ENCODE measurements at regions not wholly inside any gene's neighbourhood (a gene's known extent, or its start where the extent isn't known, plus 50 kb on each side); places are given as distances from the start of the nearest gene placed in this dataset.

DNA sequence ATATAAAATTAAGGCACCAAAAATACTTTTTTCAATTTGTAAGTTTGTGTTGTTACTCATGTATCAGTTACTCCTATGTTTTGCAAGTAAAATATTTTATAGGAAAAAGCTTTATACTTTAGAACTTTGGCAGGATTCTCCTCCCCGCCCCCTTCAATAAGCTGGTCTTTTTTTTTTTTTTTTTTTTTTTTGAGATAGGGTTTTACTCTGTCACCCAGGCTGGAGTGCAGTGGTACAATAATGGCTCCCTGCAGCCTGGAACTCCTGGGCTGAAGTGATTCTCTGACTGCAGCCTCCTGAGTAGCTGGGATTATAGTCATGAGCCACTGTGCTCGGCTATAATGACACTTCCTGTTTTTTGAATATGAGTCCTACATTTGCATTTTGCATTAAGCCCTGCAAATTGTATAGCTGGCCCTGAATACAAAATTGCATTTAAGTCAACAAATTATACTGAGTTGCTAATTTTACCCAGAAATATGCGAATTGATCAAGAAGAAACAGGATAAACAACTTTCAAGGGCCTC is 192.9 kb downstream of the PIK3R1 start:
- DNase-seq = peak; percentile 14

GRCh38 chr5:68409259-68409658 is 193.7 kb downstream of the PIK3R1 start:
- intact Hi-C loops (cut with micrococcal nuclease) = no loop called here
- H3K9me3 Mint-ChIP-seq (ENCODE audit: insufficient read depth) = no peaks in the 10 kb centered on the region
- H3K27me3 Mint-ChIP-seq = no peaks in the 10 kb centered on the region
- ChIA-PET CTCF (interaction anchor here (1.4 kb wide), 1 partner anchor 123 kb away, joined by 9 read pairs; no protein-coding TSS in a partner anchor), POLR2A (no interaction called here)
- no peak overlapping the region for H3K27ac Mint-ChIP-seq
- H3K4me1 Mint-ChIP-seq = peaks cover 17% of the 10 kb centered on the region
- 100% methylated on average over 1 of the region's 3 CpGs for WGBS (ENCODE audit: insufficient coverage)
- Histone ChIP-seq H3K9me3 (ENCODE audit: control extremely low read depth in 1 of 3, control insufficient read depth in 2 of 3, insufficient read depth in 1 of 3, low read length in 2 of 3) (no peaks in the 10 kb centered on the region), H3K9ac (ENCODE audit: low read length) (no peak overlapping the region), H3K4me3 (ENCODE audit: control extremely low read depth in 1 of 5, extremely low read depth in 1 of 5, insufficient read depth in 1 of 5, low read depth in 2 of 5, low read length in 4 of 5) (no peak overlapping the region), H2AFZ (ENCODE audit: insufficient read depth, low read depth, low read length, poor library complexity, severe bottlenecking) (no peak overlapping the region), H3K27me3 (replicated peaks in 1 of 4; ENCODE audit: control extremely low read depth in 1 of 4, control insufficient read depth in 3 of 4, insufficient read depth in 4 of 4, low read length in 3 of 4) (no peaks in the 10 kb centered on the region), H3K4me2 (replicated peaks; ENCODE audit: low read depth, low read length, poor library complexity, severe bottlenecking) (no peak overlapping the region), H3K4me1 (ENCODE audit: control insufficient read depth in 2 of 2, insufficient read depth in 2 of 2, low read length in 2 of 2) (peaks cover 14 to 15% of the 10 kb centered on the region in 2 donors), H3K79me2 (ENCODE audit: control insufficient read depth, insufficient read depth, low read length) (no peaks in the 10 kb centered on the region), H4K20me1 (ENCODE audit: control insufficient read depth, insufficient read depth, low read length, poor library complexity, severe bottlenecking) (no peaks in the 10 kb centered on the region), H3K27ac (ENCODE audit: low read length in 2 of 2) (no peak overlapping the region), H3K36me3 (replicated peaks in 1 of 2; ENCODE audit: control extremely low read depth in 1 of 2, control insufficient read depth in 1 of 2, extremely low read depth in 1 of 2, insufficient read depth in 2 of 2, low read length in 1 of 2) (no peaks in the 10 kb centered on the region)
- no peak for ATAC-seq (ENCODE audit: low read depth)
- DNase-seq = no peak
- TF ChIP-seq CTCF (IDR thresholded peaks at IDR 0.05) (no peak), EZH2 (IDR thresholded peaks at IDR 0.05; ENCODE audit: borderline replicate concordance, insufficient read depth, low read depth, low read length, poor library complexity, severe bottlenecking) (no peak)
- no peak overlapping the region for H3K4me3 Mint-ChIP-seq

More for the DNA sequence above, 192.9 kb downstream of the PIK3R1 start:
- no peak overlapping the region for H3K9ac ChIP-seq (ENCODE audit: low read length)
- intact Hi-C loops (cut with micrococcal nuclease) = no loop called here
- no peaks in the 10 kb centered on the region for H3K79me2 ChIP-seq (ENCODE audit: control insufficient read depth, insufficient read depth, low read length)
- Mint-ChIP-seq H3K4me3 (no peak overlapping the region), H3K9me3 (ENCODE audit: insufficient read depth) (no peaks in the 10 kb centered on the region), H3K4me1 (peaks cover 17% of the 10 kb centered on the region), H3K27ac (no peak overlapping the region), H3K27me3 (no peaks in the 10 kb centered on the region)
- no peaks in the 10 kb centered on the region for H3K27me3 ChIP-seq (replicated peaks in 1 of 4; ENCODE audit: control extremely low read depth in 1 of 4, control insufficient read depth in 3 of 4, insufficient read depth in 4 of 4, low read length in 3 of 4)
- H3K4me3 ChIP-seq (ENCODE audit: control extremely low read depth in 1 of 5, extremely low read depth in 1 of 5, insufficient read depth in 1 of 5, low read depth in 2 of 5, low read length in 4 of 5) = no peak overlapping the region
- ChIA-PET POLR2A (no interaction called here), CTCF (interaction anchor here (0.6 to 1.4 kb wide), 3 partner anchors 53 to 1215 kb away, joined by 3 to 9 read pairs (median 5); no protein-coding TSS in a partner anchor)
- no peaks in the 10 kb centered on the region for H3K9me3 ChIP-seq (ENCODE audit: control extremely low read depth in 1 of 3, control insufficient read depth in 2 of 3, insufficient read depth in 1 of 3, low read length in 2 of 3)
- 17% methylated on average over 1 of the region's 3 CpGs for WGBS (ENCODE audit: insufficient coverage)
- peaks cover 14 to 15% of the 10 kb centered on the region in 2 donors for H3K4me1 ChIP-seq (ENCODE audit: control insufficient read depth in 2 of 2, insufficient read depth in 2 of 2, low read length in 2 of 2)
- H3K36me3 ChIP-seq (replicated peaks in 1 of 2; ENCODE audit: control extremely low read depth in 1 of 2, control insufficient read depth in 1 of 2, extremely low read depth in 1 of 2, insufficient read depth in 2 of 2, low read length in 1 of 2) = no peaks in the 10 kb centered on the region
- H4K20me1 ChIP-seq (ENCODE audit: control insufficient read depth, insufficient read depth, low read length, poor library complexity, severe bottlenecking) = no peaks in the 10 kb centered on the region
- H3K27ac ChIP-seq (ENCODE audit: low read length in 2 of 2) = no peak overlapping the region
- TF ChIP-seq CTCF (IDR thresholded peaks at IDR 0.05) = no peak
- no peak for TF ChIP-seq EZH2 (IDR thresholded peaks at IDR 0.05; ENCODE audit: borderline replicate concordance, insufficient read depth, low read depth, low read length, poor library complexity, severe bottlenecking)
- no peak for ATAC-seq (ENCODE audit: low read depth)
- no peak overlapping the region for H2AFZ ChIP-seq (ENCODE audit: insufficient read depth, low read depth, low read length, poor library complexity, severe bottlenecking)
- H3K4me2 ChIP-seq (replicated peaks; ENCODE audit: low read depth, low read length, poor library complexity, severe bottlenecking) = no peak overlapping the region
